ENCODE measurements at regions not wholly inside any gene's neighbourhood (a gene's known extent, or its start where the extent isn't known, plus 50 kb on each side); places are given as distances from the start of the nearest gene placed in this dataset.
"Not testable (repeated sequence)": the region's sequence is repeated elsewhere in the genome, so short reads cannot be mapped to it uniquely, and the experiment has no call there.

DNA sequence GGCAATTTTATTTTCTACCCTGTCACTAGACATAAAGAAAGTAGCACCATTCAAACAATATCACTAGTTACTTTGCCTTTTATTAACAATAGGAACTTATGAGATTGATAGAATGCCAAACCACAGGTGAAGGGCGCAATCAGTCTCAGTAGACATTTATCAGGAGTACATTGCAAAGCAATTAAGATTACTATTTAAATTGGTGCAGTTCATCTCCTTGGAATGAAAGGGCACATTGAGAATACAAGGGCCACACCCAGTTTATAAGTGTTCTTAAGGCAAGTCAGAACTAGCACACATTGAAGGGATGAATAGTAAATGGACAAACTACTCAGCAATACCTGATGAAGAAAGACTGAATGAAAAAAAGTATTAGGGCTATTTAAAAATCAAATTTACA, 601.4 kb downstream of the C12orf50 start:
- DNase-seq (ENCODE audit: low spot score) = no peak

DNA sequence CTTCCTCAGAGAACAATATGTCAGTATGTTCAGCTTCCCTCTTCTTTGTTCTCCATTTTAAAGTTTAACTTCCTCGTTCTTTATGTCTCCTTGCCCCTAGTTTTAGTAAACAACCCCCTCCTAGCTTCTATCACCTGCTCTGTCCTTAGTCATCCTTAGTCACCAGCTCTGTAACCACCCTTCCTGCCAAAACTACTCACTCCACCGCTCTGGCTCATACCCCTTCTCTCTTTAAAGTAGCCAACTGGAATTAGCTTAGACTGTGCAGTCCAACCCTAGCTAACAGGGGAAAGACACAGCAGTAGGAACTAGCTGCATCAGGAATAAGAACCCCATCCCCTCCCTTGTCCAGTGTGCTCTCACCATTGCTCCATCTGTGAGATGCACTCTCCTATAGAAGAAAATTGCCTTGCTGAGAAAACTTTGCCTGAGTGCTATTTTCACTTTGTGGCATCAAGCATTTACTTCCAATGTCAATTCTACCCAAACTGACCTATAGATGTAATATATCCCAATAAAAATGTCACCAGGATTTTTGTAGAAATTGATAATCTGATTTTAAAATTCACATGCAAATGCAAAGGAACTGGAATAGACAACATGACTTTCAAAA, 603.2 kb downstream of the C12orf50 start:
- DNase-seq (ENCODE audit: low spot score) = no peak

DNA sequence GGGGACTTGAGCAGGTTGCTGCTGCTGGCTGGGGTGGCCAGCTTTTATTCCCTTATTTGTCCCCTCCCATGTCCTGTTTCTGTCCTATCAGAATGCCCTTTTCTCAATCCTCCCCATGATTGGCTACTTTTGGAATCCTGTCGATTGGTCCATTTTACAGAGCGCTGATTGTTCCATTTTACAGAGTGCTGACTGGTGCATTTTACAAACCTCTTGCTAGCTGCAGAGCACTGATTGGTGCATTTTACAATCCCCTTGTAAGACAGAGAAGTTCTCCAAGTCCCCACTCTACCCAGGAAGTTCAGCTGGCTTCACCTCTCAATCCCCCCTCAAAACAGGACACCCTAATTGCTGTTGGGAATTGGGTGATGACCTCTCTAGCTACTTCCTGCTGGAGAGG, 608.0 kb downstream of the C12orf50 start:
- DNase-seq (ENCODE audit: low spot score) = not testable (repeated sequence)

DNA sequence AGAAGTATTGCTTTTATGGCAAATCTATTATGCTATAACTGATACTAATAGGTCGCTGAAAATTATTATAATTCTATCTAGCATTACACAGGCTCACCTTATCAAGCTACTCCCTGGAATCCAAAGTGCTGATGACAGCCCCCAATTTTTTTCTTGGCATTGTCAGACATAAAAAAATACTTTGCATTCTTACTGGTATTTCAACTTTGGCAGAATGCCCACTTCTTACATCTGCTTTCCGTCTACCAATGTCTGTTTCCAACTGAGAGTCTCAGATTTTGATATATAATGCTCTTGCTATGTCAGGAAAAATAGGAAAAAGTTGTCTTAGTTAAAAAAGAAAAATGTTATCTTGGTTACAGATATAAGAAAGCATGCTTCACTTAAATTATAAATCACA, 615.4 kb downstream of the C12orf50 start:
- DNase-seq (ENCODE audit: low spot score) = no peak

DNA sequence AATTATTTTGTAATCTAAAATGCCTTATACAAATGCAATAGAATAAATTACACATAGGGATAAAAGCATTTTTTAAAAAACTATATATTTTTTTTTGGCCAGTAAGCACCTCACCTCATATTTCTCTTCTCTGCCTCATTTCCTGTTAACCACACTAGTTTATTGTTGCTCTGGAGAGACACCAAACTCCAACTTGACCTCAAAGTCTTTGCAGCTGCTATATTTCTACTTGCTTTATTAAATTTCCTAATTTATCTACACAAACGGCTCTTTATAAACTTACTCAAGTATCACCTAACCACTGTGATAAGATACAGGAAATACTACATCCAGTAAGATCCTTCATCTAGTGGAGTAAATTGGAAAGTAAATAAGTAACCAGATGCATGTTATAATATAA, 622.3 kb downstream of the C12orf50 start:
- no peak for DNase-seq (ENCODE audit: low spot score)

DNA sequence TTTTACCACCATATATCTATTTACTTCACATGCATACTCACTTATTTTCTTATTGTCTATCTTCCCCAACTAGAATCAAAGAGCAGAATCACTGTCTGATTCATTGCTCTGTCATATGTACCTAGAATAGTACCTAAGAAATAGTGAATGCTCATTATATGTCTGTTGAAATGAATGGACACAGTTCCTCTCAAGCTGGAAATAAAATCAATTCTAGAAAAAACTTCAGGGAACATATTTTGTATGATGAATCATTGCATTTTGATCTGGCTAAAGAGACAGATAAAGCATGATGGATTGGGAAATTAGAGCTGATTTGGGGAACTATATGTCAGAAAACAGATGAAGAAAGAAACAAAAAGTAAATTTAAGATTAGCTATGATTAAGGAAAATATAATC, 623.3 kb downstream of the C12orf50 start:
- DNase-seq (ENCODE audit: low spot score) = no peak

DNA sequence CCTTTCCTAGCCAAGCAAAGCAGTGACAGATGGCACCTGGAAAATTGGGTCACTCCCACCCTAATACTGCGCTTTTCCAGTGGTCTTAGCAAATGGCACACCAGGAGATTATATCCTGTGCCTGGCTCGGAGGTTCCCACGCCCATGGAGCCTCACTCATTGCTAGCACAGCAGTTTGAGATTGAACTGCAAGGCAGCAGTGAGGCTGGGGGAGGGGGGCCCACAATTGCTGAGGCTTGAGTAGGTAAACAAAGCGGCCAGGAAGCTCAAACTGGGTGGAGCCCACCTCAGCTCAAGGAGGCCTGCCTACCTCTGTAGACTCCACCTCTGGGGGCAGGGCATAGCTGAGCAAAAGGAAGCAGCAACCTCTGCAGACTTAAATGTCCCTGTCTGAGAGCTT, 635.0 kb downstream of the C12orf50 start:
- not testable (repeated sequence) for DNase-seq (ENCODE audit: low spot score)

DNA sequence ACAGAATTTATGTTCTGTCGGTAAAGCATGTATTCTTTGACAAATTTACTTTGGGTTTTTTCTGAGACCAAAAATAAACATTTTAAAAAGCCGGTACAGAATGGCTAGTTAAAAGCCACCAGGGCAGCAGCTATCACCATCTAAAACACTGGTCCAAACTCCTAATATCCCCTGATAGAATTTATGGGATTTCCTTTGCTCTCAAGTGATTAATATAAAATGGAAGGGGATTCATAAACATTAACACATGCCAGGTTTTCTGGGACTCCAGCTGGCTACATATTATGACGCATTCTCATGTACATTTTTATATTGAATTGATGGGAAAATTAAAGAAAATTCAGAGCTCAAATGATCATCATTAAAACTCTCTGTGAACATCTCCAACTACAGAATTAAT, 640.8 kb downstream of the C12orf50 start:
- DNase-seq (ENCODE audit: low spot score) = no peak

DNA sequence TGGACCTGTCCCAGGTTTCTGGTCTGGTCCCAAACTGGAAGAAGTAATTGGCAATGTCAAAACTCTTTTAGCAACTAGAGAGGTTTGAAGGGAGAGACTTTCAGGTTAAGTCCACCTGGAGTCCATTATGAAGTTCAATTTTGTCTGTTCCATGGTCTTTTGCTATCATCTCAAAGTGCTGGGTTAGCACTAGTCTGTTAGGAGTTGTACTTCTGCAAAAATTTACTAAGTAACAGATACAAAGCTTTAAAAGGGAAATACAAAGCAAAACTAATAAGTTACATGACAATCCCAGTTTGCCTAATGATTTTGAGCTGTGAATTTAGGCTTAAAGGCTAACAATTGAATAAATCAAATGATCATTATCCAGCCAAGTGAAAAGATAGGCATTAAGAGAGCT, 643.9 kb downstream of the C12orf50 start:
- DNase-seq (ENCODE audit: low spot score) = no peak

DNA sequence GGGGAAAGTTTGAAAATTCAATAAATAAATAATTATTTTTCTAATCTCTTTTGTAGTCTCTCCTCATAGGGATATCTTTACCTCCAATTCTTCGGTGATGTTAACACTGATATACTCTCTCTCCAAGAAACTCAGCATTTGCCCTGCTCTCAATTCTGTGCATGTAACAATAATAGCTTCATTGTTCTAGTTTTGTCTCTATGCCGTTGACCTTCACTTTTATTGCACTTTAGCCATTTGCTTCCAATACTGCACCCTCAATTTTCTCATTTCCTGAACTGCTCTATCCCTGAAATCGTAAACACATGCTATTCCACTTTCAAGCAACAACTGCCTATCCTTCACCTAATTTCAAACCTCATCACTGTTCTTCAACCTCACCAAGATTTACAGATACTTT, 645.0 kb downstream of the C12orf50 start:
- peak; percentile 33 for DNase-seq (ENCODE audit: low spot score)

DNA sequence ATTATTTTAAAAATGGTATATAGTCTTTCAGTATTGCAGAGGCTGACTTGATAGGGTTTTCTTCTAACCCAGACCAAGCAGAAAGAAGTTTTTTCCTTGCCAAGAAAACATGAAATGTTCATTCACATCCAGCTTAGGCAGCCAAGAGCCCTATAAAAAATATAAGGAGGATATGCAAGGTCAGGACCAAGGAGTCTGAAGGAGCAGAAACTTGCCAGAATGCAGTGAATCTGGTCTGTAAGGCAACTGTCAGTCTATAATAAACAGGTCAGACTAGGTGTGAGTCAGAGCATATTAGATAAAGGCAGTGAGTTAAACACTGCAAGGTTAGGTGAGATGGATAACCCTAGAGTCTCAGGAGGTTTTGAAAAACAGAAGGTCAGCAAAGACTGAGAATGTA, 645.5 kb downstream of the C12orf50 start:
- DNase-seq (ENCODE audit: low spot score) = peak; percentile 72

DNA sequence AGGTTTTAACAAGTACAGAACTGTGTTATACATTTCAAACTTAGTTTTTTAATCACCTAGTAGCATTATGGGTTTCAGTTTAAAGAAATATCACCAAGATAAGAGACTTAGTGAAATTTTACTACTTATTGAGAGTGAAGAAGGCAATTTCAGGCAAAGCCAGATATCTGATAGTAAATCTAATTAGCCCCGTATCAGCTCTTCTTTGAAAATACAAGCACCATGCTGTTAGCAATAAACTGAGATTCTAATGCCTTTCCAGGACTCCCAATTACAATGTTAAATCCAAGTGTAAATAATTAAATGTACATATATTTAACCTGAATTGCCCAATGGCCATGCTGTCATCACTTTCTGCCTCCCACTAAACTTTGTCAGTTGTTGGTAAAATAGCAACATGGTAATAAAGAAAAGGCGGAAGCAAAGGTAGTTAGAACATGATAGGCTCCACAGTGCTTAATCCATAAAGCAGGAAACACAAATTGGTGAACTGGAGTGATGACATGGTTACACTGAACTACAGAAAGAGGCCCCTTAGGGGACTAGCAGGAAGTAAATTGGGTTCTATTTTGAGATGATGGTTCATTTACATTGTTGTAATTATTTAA, 646.1 kb downstream of the C12orf50 start:
- no peak for DNase-seq (ENCODE audit: low spot score)

DNA sequence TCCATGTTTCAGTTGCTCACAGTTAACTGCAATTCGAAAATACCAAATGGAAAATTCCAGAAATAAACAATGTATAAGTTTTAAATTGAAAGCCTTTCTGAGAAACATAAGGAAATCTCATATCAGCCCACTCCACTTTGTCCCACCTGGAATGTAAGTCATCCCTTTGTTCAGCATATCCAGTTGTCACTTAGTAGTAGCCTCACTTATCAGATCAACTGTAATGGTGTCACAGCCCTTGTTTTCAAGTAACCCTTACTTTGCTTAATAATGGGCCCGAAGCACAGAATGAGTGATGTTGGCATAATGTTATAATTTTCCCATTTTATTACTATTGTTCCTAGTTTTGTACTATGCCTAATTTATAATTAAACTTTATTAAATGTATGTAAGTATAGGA, 646.8 kb downstream of the C12orf50 start:
- no peak for DNase-seq (ENCODE audit: low spot score)

DNA sequence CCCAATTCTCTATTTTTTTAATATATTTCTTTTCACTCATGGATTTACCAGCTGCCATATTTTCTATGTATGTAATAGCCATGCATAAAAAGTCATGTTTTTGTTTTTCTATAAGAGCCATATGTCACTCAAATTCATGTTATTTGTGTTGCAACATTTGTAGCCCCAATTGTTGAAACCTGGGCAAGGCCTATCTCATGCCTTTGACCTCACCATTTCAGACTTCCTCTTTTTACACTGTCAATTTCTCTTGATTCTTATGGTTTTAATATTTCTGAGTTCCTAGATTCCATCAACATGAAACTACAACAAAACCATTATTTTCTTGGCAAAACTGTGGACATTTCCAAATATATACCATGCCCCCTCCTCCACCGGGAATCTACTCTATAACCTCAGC, 647.5 kb downstream of the C12orf50 start:
- DNase-seq (ENCODE audit: low spot score) = no peak

DNA sequence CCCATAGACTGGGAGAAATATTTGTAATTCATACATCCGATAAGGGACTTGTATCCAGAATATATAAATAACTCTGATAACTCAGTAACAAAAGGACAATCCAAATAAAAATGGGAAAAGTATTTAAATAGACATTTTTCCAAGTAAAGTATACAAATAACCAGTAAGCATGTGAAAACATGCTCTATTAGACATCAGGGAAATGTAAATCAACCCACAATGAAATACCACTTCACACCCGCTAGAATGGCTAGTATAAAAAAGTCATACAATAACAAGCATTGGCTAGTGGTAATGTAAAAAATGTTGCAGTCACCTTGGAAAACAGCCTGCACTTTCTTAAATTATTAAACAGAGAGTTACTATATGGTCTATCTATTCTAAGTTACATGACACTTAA, 650.7 kb downstream of the C12orf50 start:
- DNase-seq (ENCODE audit: low spot score) = no peak

DNA sequence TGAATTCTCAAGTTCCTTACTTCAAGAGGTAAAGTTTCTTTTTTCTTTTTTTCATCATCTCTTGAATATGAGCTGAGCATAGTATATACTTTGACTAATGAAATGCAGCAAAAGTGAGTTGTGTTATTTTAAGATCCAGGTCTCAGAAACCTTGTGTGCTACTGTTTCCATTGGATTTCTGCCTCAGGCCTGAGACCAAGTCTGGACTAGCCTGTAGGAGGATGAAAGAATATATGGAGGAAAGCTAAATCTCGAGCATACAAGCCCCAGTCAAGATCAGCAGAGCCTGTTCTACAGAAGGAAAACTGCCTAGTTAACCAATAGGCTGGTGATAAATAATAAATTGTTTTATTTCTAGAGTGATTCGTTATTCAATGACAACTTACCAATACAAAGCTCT, 652.5 kb downstream of the C12orf50 start:
- DNase-seq (ENCODE audit: low spot score) = no peak

DNA sequence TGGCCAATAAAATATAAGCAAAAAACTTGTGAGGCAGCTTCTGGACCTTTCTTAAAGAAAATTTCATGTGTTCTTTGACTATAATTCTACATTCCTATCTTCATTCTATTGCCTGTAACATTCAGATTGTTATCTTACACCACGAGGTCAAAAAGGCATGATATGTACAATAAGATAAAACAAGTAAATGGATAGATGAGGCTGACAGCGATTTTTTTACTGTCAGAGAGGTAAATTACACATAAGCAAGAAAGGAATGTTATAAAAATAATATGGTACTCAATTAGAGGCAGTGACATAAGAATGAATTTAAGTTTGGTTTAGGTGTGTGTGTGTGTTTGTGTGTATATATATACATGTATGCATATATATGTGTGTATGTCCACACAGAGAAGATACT, 660.0 kb downstream of the C12orf50 start:
- no peak for DNase-seq (ENCODE audit: low spot score)

DNA sequence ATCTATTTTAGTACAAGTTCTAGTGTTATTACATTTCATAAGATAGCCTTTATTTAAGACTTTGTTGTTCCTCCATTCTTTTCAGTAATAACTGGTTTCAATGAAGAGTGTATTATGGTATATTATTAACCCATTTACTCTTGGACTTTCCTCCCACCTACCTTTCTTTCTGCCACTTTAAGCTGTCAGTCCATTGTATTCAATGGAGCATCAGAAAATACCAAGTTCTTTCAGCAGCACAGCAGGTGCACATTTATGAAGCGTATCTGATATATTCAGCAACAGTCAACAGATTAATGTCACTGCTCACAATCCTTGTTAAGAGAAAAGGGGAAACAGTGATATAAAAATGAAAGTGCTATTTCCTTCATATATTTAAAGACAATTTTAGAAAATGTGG, 660.9 kb downstream of the C12orf50 start:
- no peak for DNase-seq (ENCODE audit: low spot score)

DNA sequence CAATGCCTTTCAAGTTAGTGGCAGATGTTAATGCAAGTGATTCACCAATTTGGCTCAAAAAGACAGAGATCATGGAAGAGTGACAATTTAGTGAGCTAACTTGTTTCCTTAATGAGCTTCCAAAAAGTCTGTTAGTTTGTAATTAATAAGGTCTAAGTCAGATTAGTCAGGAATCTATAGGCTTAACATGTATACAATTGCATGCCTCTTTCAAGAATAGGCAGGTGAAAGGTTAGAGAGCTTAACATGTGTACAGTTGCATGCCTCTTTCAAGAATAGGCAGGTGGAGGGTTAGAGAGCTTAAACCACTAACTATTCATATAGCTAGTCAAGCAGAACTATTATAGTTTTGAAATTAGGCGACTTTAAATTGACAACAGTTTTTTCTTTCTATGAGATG, 663.8 kb downstream of the C12orf50 start:
- DNase-seq (ENCODE audit: low spot score) = no peak

DNA sequence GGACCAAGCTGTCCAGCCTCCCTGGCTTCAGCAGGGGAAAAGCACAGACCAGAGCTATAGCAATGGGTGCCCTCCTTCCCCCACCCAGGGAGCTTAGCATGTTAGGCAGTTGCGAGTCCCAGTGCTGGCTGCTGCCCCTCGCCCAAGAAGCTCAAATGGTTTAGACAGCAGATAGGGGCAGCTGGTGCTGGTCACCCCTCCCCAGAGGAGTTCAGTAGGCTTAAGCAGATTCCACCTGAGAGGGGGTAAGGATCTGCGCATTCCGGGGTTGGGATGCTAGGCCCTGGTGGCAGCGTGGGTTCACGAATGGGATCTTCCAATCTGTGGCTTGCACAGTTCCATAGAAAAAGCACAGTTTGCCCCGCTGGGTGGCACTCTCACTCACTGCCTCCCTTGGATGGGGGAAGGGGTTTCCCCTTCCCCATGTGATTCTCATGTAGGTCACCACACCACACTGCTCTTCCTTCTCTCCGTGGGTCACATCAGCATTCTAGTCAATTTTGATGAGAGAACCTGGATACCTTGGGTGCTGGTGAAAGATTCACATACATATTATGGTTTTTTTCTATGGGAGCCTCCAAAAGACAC, 665.6 kb downstream of the C12orf50 start:
- DNase-seq (ENCODE audit: low spot score) = no peak

DNA sequence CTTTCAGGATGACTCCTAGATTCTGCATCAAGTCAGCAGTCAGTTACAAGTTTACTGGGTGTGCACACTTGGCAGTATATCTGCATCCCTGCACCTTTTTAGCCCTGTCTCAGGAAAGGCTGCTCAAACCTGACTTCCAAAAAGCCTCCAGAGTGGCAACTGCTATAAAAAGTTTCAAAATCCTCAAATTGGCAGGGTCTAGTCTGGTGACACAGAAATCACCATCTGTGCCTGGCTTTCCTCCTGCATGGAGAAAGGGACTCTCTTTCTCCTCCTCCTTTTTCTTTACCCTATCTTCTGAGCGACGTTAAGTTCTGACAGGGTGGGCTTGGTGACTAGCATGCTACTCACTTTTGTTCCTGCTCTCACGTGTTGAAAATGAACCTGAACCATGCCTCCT, 679.5 kb downstream of the C12orf50 start:
- no peak for DNase-seq (ENCODE audit: low spot score)

DNA sequence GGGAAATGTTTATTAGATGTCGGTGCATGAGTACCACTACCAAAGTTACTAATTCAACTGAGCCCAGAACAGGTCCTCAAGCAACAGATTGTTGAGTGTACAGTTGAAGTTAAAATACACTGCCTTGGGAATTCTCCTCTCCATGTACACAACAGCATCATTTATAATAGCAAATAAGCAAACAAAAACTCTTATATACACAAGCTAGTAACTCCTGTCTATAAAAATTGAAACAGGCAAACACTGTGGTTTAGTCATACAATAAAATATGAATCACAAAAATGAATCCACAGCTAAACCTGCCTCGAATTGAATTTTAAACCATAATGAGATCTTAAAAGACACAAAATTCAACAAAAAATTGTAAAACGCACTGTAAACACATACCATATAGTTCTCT, 681.1 kb downstream of the C12orf50 start:
- peak; percentile 5 for DNase-seq (ENCODE audit: low spot score)

DNA sequence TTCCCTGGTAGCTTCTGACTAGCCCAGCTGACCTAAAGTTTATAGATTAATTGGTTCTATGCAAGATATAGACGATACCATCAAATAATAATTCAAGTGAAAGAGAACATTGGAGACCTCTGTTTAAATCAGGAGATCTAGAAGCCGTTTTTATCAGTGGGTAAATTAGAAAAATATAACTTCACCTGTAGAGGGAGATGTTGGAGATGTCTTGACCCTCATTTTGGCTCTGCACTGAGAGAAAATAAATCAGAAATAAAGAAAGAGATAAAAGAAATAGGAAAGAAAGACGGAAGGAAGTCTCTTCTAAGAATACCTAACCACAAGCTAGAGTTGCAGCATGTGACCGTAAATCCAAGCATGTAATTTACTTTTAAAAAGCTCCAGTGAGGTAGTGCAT, 684.5 kb downstream of the C12orf50 start:
- DNase-seq (ENCODE audit: low spot score) = peak; percentile 37

DNA sequence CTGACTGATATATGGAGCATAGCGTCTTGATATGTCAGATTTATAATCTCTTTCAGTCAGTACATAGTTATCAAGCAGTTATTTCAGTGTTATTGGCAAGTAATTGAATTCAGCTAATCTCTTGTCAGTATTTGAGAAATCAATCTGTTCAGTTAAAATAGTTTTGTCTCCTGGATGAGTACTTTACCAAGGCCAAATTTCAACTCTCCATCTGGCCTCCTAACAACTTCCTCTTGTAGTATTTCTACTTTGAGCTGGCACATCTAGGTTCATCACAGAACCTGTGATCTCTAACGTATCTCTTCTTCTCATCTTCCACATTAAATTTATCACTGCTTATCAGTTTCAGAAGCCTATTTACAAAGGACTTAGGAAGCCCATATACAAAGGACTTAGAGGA, 690.5 kb downstream of the C12orf50 start:
- no peak for DNase-seq (ENCODE audit: low spot score)
